NCI-H2196 treated with DMSO at 0.1 percent for 48 hours (cell line): ENCODE measurements at regions not wholly inside any gene's neighbourhood (a gene's known extent, or its start where the extent isn't known, plus 50 kb on each side); places are given as distances from the start of the nearest gene placed in this dataset.
A peak's percentile ranks its signal among the peaks of the same experiment; 100 is the strongest.

Experiments
- DNase-seq: peaks from one replicate; lab custom pipeline; 2025; ENCODE audit not compliant: unreplicated experiment; lab: John Stamatoyannopoulos, UW

DNA sequence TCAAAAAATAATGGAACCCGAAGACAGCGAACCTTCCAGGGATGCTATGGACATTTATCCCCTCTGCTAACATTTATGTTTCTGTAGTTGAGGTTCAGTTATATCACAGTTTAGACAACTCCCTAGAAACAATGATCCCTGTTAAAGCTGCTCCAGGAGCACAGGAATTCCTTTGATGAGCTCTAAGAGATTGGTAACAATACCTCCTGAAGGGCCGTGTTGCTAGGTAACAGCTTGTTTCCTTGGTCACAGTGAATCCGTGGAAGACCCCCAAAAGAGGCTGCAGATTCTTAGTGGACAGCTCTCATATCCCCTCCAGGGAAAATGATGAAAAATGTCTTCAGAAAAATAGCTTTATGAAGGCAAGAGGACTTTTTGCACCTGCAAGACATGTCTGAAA, 160.2 kb downstream of the SERPINI1 start:
- no peak for DNase-seq

DNA sequence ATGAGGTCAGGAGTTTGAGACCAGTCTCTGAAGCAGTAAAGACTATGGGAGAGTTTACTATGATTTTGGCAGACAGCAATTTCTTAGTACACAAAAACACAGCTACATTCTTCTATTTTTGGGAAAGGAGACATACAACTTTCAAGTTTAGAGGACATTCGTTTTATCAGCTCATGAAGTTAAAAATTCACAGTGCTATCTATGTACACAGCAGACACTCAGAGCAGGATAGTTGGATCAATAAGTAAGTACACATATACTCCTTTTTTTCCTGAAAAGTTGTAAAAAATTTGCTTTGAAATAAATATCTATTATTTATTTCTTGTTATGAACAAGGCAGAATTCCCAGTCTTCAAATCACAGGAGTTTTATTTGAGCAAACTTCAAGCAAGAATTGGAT, 159.7 kb downstream of the SERPINI1 start:
- no peak for DNase-seq

DNA sequence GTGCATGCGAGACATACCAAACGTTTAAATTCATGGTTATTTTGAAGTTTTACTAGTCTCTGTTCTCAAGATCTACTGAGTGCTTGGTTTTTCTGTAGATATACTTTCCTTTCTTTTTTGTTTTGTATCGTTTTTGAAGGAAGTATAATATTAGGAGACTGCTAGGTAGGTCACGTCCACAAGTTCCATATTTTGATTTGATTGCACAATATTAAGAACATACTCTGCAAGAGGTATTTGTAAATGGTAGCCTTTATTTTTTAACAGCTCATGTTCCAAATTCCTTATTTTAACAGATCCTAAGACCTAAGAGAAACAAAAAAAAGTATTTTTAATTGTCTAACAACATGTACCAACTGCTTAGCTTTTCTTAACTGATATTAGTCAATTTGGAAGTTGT, 156.7 kb downstream of the SERPINI1 start:
- DNase-seq: no peak

DNA sequence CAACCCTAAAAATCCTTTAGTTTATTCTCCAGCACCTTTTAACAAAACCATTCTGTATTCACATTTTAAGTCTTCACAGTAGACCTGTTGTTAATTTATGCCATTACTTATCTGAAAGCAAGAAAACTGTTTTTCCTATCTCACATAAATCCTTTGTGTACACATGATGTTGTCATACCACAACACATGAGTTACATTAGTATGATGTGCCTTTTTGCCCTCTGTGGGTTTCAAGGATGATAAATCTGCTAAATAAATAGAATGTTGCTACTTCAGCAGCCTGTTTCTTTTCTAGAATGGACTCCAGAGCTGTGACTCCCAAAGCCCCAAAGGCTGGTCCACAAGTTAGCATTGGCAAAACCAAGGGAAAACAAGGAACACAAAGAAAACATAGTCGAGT, 151.6 kb downstream of the SERPINI1 start:
- DNase-seq: no peak

DNA sequence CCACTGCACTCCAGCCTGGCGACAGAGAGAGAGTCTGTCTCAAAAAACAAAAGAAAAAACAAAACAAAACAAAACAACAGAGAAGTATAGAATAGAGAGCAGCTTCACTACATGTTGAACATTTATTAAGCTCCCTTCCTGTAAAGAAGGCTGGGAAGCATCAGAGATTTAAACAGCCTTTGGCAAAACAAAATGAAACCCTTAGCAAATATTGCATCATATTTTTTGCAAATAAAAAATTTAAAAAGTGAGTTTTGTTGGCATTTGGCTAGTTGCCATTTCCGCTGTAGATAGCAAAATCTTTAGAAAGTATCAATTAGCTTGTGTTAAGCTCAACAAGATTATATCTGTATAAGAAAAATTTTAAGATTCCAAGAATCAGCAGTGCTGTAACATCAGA, 151.2 kb downstream of the SERPINI1 start:
- peak; percentile 7 for DNase-seq

DNA sequence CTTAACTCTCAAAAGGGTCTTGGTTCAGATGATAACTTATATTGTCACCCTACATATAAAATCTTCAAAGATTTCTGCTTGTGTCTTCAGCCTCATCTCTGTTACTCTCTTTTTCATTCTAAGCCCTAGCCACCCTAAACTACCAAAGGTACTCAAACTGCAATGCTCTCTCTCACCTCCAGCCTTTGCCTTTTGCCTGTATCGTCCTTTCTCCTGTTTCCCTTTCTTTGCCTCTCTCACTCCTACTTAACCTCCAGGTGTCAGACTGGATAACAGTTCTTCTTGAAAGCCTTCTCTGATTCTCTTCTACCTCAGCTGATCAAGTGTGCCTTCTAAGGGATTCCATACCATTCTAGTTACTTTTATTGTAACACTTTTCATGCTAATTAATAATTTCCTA, 149.8 kb downstream of the SERPINI1 start:
- no peak for DNase-seq

DNA sequence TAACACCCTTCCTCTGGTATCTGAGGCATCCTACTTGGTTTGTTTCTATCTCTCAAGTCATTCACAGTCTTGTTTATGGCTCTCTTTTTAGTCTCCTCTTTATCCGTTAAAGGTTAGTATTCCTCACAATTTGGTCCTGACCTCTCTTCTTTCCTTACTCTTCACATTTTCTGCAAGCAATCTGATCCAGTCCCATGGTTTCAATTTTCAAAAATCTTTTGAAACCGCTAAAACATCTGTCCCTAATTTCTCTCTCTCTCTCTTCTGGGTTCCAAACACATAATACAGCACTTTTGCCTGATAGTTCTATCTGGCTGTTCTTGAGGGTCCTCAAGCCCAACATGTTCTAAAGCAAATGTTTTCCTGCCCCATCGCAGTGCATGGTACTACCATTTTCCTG, 149.0 kb downstream of the SERPINI1 start:
- DNase-seq: no peak

DNA sequence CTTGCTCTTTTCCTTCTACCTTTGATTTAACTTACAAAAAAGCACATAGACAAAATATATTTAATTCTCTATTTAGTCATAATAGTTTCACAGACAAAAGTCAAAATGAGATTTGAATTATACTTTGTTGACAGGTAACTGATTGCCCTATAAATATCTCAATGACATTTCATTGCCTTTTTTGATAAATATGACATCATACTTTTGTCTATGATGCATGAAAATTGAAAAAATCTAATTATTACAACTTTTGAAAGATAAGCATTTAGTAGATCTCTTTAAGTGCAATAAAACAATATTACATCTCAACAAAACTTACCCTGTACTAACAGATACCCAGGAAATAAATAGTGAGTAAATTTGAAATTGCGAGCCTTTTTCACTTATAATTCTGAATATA, 147.9 kb downstream of the SERPINI1 start:
- DNase-seq: no peak

DNA sequence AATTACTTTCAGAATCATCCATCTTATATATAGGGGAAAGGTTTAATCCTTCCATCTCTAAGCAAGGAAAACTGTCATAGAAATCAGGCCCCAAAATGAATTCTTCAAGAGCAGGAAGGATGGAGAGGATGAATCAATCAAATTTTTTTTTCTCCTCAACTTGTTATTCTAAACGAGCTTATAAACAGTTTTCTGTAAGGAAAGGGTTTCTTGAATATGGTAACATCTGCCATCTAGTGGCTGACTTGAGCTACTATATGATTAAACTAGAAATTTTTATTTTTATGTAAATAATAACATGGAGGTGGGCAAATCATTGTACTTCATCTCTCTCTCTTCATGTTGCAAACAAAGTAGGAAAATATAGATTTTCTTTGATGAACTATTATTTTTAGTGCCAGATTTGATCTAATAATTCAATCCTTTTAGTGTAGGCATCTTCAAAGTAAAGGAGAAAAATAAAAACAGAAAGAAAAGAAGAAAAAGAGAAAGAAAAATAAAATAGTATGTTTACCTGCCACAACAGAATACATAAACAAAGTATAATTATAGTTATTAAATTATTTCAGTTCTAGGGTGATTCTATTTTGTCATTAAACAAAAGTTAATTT, 146.6 kb downstream of the SERPINI1 start:
- DNase-seq: peak; percentile 83

DNA sequence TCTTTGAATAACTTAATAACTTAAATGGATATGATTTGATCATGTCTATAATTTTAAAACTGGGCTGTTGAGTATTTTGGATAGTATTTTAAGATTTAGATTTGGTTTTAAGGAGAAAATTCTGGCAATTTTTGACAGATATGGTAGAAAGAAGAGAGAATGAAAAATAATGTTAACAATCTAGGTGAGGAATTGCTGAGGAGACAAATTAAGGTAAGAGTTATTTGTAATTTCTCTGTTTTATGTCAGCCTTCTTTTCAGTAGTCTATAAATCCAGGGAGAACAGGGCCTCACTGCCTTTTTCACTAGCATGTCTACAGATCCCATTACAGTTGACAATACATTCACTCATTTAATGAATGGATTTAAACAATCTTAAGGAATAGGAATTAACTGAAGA, 144.7 kb downstream of the SERPINI1 start:
- no peak for DNase-seq

DNA sequence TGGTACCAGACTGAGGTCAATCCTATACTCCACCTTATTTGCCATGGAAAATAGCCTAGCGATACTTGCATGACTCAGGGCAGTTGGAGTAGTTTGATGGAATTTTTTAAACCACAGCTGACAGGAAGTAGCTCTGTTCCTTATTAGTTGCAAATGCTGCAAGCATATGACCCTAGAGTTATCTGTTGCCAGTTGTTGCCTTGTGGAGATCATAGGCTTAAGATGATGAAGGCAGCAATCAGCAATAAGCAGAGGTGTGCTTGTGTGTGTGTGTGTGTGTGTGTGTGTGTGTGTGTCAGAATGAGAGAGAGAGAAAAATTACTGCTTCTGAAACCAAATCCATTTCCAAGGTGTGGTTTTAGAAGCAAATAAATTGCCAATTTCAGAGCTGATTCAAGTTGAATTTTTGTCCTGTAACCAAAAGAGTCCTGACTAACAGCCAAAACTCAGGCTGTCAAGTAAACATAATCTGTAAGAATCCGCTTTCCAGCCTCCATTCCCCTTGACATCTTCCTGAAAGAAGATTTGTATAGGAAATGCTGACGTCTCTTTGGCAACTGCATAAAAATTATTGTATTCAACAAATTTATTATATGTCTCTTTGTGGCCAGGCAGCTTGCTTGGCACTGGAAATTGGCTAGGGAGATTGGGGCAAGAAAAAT, 141.2 kb downstream of the SERPINI1 start:
- DNase-seq: no peak
